ENCODE measurements at regions not wholly inside any gene's neighbourhood (a gene's known extent, or its start where the extent isn't known, plus 50 kb on each side); places are given as distances from the start of the nearest gene placed in this dataset.
"Not testable (repeated sequence)": the region's sequence is repeated elsewhere in the genome, so short reads cannot be mapped to it uniquely, and the experiment has no call there.

GRCh38 chr2:83015035-83015715, 1443.9 kb downstream of the SUCLG1 start:
- no peak for DNase-seq

- DNase-seq = no peak
Observed at GRCh38 chr2:83014462-83014861, 1444.6 kb downstream of the SUCLG1 start.

- DNase-seq = no peak
Observed at GRCh38 chr2:83006961-83007360, 1452.1 kb downstream of the SUCLG1 start.

GRCh38 chr2:83003555-83003954, 1455.5 kb downstream of the SUCLG1 start:
- no peak for DNase-seq

- DNase-seq = no peak
Observed at GRCh38 chr2:83002706-83003105, 1456.4 kb downstream of the SUCLG1 start.

GRCh38 chr2:82998781-82999180, 1460.3 kb downstream of the SUCLG1 start:
- DNase-seq = no peak

GRCh38 chr2:82996217-82996616, 1462.9 kb downstream of the SUCLG1 start:
- DNase-seq = no peak

- DNase-seq = no peak
Observed at GRCh38 chr2:82994151-82994550, 1464.9 kb downstream of the SUCLG1 start.

- DNase-seq = no peak
Observed at GRCh38 chr2:82993609-82994008, 1465.5 kb downstream of the SUCLG1 start.

- no peak for DNase-seq
Observed at GRCh38 chr2:82992968-82993367, 1466.1 kb downstream of the SUCLG1 start.

GRCh38 chr2:82987706-82988105, 1471.4 kb downstream of the SUCLG1 start:
- not testable (repeated sequence) for DNase-seq

- DNase-seq = no peak
Observed at GRCh38 chr2:82986899-82987298, 1472.2 kb downstream of the SUCLG1 start.

GRCh38 chr2:82985572-82986197, 1473.4 kb downstream of the SUCLG1 start:
- DNase-seq = no peak

- DNase-seq = no peak
Observed at GRCh38 chr2:82968358-82968757, 1490.7 kb downstream of the SUCLG1 start.

- DNase-seq = no peak
Observed at GRCh38 chr2:82964341-82964740, 1494.7 kb downstream of the SUCLG1 start.

- DNase-seq = no peak
Observed at GRCh38 chr2:82959727-82960126, 1499.4 kb downstream of the SUCLG1 start.

- DNase-seq = no peak
Observed at GRCh38 chr2:82954868-82955267, 1504.2 kb downstream of the SUCLG1 start.

- DNase-seq = no peak
Observed at GRCh38 chr2:82939211-82939610, 1519.9 kb downstream of the SUCLG1 start.

GRCh38 chr2:82938321-82938845, 1520.7 kb downstream of the SUCLG1 start:
- DNase-seq = not testable (repeated sequence)

- DNase-seq = no peak
Observed at GRCh38 chr2:82913566-82913965, 1545.5 kb downstream of the SUCLG1 start.

- no peak for DNase-seq
Observed at GRCh38 chr2:82896117-82896516, 1563.0 kb downstream of the SUCLG1 start.

- DNase-seq = no peak
Observed at GRCh38 chr2:82893190-82893589, 1565.9 kb downstream of the SUCLG1 start.

GRCh38 chr2:82879803-82880202, 1579.3 kb downstream of the SUCLG1 start:
- DNase-seq = no peak

- no peak for DNase-seq
Observed at GRCh38 chr2:82875858-82876257, 1583.2 kb downstream of the SUCLG1 start.

- DNase-seq = no peak
Observed at GRCh38 chr2:82857967-82858366, 1601.1 kb downstream of the SUCLG1 start.

Measured in activated T-cell treated with anti-CD3 and anti-CD28 coated beads for 4 hours (primary cell).